ENCODE measurements at regions not wholly inside any gene's neighbourhood (a gene's known extent, or its start where the extent isn't known, plus 50 kb on each side); places are given as distances from the start of the nearest gene placed in this dataset.

DNA sequence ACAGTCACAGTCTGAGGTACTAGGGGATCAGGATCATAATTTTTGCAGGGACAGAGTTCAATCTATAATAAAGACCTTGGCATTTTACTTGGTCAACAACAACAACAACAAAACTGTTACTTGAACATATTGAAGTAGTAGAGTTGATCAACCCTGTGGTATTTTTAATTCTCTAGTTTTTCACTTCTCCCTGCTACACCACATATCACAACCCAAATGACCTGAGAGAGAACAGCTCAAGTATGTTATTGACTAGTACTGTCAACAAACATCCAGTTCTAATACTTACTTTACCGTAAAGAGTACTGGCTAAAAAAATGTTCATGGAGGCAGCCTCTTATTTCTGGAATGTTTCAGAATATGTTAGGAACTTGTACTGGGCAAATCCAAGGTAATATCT, 90.5 kb upstream of the FAM3C start:
- TF ChIP-seq MAX (IDR thresholded peaks at IDR 0.05; ENCODE audit: low read depth, low read length) (no peak), POLR2A (IDR thresholded peaks at IDR 0.05; ENCODE audit: extremely low read depth, insufficient read length) (no peak), MYC (IDR thresholded peaks at IDR 0.05; ENCODE audit: low read depth, low read length) (no peak), CTCF (IDR thresholded peaks at IDR 0.05; ENCODE audit: low read depth, low read length) (no peak)
- DNase-seq (ENCODE audit: low read depth) = no peak
- no peak overlapping the region for H3K4me3 ChIP-seq (ENCODE audit: low read depth, low read length)

DNA sequence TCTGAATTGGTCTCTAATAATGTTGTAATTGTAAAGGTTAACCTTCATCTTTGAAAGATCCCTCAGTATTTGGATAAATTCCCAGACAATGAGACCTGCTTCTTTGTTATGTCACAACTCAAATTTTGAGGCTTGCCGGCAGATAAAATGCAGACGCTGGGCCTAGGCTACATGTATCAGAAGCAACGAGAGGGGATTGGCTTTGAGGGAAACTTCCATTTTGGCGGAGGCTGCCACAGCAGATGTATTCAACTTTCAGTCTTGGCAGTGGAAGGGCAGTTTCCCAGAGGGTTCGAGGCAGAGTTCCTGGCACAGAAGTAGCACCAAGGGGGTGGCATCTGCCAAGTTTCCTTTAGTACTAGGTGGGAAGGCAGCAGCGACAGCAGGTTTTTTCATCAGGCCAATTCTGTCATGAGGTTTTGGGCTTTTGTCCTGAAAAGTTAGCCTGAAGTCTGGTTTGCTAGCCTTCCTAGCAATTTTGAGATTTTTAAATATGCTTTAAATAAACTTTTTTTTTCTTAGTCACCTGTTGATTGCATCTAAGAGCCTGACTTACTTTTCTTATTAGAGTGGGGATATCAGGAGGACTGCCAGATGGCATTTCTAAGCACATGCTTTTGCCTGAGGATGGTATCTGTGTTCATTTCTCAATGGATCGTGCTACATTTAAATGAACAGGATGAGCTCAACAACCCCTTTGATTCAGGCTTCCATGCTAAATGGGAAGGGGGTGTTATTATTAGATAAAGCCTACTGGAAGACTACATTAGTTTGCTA, 89.5 kb upstream of the FAM3C start:
- no peak for DNase-seq (ENCODE audit: low read depth)
- no peak overlapping the region for H3K4me3 ChIP-seq (ENCODE audit: low read depth, low read length)
- TF ChIP-seq MAX (IDR thresholded peaks at IDR 0.05; ENCODE audit: low read depth, low read length) (no peak), MYC (IDR thresholded peaks at IDR 0.05; ENCODE audit: low read depth, low read length) (no peak), POLR2A (IDR thresholded peaks at IDR 0.05; ENCODE audit: extremely low read depth, insufficient read length) (no peak), CTCF (IDR thresholded peaks at IDR 0.05; ENCODE audit: low read depth, low read length) (no peak)

DNA sequence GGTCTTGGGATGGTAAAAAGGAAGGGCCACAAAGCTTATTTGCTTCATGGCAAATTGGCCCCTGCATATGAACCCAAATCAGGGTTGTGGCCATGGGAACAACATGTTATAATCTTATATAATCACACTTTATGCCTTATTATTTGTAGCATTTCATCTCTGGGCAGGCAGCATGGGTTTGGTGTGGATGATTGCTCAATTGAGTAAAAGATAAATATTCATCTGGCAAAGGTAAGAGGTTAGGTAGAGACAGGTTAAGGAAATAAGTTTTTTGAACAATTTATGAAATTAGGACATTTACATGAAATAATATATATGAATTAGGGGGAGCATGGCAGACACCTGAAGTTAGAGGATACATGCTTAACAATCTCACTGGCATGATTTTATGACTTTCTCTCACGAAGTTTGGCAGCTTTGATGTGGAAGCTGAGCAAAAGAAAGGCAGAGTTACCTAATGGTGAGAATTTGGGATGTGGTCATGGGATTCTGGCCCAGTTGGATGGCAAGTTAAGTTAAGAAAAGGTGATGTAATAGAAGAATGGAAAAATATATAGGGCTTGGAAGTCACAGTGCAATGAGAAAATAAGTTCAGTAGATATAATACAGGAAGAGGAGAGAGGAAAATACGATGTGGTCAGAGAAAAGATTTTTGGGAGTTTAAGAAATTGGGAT, 88.1 kb upstream of the FAM3C start:
- TF ChIP-seq MAX (IDR thresholded peaks at IDR 0.05; ENCODE audit: low read depth, low read length) = no peak
- no peak for TF ChIP-seq POLR2A (IDR thresholded peaks at IDR 0.05; ENCODE audit: extremely low read depth, insufficient read length)
- TF ChIP-seq MYC (IDR thresholded peaks at IDR 0.05; ENCODE audit: low read depth, low read length) = no peak
- no peak for TF ChIP-seq CTCF (IDR thresholded peaks at IDR 0.05; ENCODE audit: low read depth, low read length)
- no peak for DNase-seq (ENCODE audit: low read depth)
- no peak overlapping the region for H3K4me3 ChIP-seq (ENCODE audit: low read depth, low read length)

- TF ChIP-seq CTCF (IDR thresholded peaks at IDR 0.05; ENCODE audit: low read depth, low read length) (no peak), MAX (IDR thresholded peaks at IDR 0.05; ENCODE audit: low read depth, low read length) (no peak), MYC (IDR thresholded peaks at IDR 0.05; ENCODE audit: low read depth, low read length) (no peak), POLR2A (IDR thresholded peaks at IDR 0.05; ENCODE audit: extremely low read depth, insufficient read length) (no peak)
- no peak for DNase-seq (ENCODE audit: low read depth)
- no peak overlapping the region for H3K4me3 ChIP-seq (ENCODE audit: low read depth, low read length)
These were observed 84.6 kb upstream of the FAM3C start for GRCh38 chr7:121480566-121481335.

- DNase-seq (ENCODE audit: low read depth) = no peak
- no peak overlapping the region for H3K4me3 ChIP-seq (ENCODE audit: low read depth, low read length)
- TF ChIP-seq CTCF (IDR thresholded peaks at IDR 0.05; ENCODE audit: low read depth, low read length) = no peak
- no peak for TF ChIP-seq MAX (IDR thresholded peaks at IDR 0.05; ENCODE audit: low read depth, low read length)
- no peak for TF ChIP-seq MYC (IDR thresholded peaks at IDR 0.05; ENCODE audit: low read depth, low read length)
- TF ChIP-seq POLR2A (IDR thresholded peaks at IDR 0.05; ENCODE audit: extremely low read depth, insufficient read length) = no peak
These were observed 84.0 kb upstream of the FAM3C start for GRCh38 chr7:121480058-121480457.
